HepG2 (cell line): ENCODE measurements at regions not wholly inside any gene's neighbourhood (a gene's known extent, or its start where the extent isn't known, plus 50 kb on each side); places are given as distances from the start of the nearest gene placed in this dataset.

Experiments used
- CHD2 ChIP-seq: IDR thresholded peaks from 2 replicates; pipeline ENCODE4 v1.6.1; 2011; ENCODE audit warnings: low read depth, low read length, improper control_type of control experiment
- FOSL2 ChIP-seq: sonication (generic); formaldehyde crosslinking; IDR thresholded peaks from 2 replicates; pipeline ENCODE4 v1.4.0; 2020; ENCODE audit warnings: missing genetic modification reagents
- MEIS1 ChIP-seq: sonication (generic); formaldehyde crosslinking; IDR thresholded peaks from 2 replicates; pipeline ENCODE4 v1.9.0; 2021; ENCODE audit warnings: mild to moderate bottlenecking, missing genetic modification reagents, moderate library complexity, borderline replicate concordance
- PHF8 ChIP-seq: sonication (generic); formaldehyde crosslinking; IDR thresholded peaks from 2 replicates; pipeline ENCODE4 v1.5.0; 2020; ENCODE audit warnings: missing genetic modification reagents
- TAF1 ChIP-seq: sonication (generic); formaldehyde crosslinking; IDR thresholded peaks from 2 replicates; pipeline ENCODE4 v1.4.0; 2020; ENCODE audit warnings: missing genetic modification reagents
- ZBTB4 ChIP-seq: sonication (generic); formaldehyde crosslinking; IDR thresholded peaks from 2 replicates; pipeline ENCODE4 v1.4.0; 2020; ENCODE audit warnings: missing genetic modification reagents, mild to moderate bottlenecking, borderline replicate concordance
- ZNF740 ChIP-seq: sonication (generic); formaldehyde crosslinking; IDR thresholded peaks from 2 replicates; pipeline ENCODE4 v1.4.0; 2020; ENCODE audit warnings: missing genetic modification reagents
- ZNF839 ChIP-seq: sonication (generic); formaldehyde crosslinking; IDR thresholded peaks from 2 replicates; pipeline ENCODE4 v1.4.0; 2020; ENCODE audit warnings: missing genetic modification reagents, mild to moderate bottlenecking, borderline replicate concordance
- TF ChIP-seq, protein P1 (sequence below): IDR thresholded peaks from 2 replicates; pipeline ENCODE4 v1.6.1; 2016; ENCODE audit warnings: missing compliant biosample characterization, missing genetic modification reagents, borderline replicate concordance

- TF ChIP-seq PHF8 (CRISPR knock-in tag), result no peak
- TF ChIP-seq TAF1 (CRISPR knock-in tag), result no peak
- no peak for TF ChIP-seq ZBTB4 (CRISPR knock-in tag)
- no peak for TF ChIP-seq MEIS1 (CRISPR knock-in tag)
- no peak for TF ChIP-seq CHD2
- TF ChIP-seq ZNF839 (CRISPR knock-in tag), result no peak
- TF ChIP-seq, protein P1, sequence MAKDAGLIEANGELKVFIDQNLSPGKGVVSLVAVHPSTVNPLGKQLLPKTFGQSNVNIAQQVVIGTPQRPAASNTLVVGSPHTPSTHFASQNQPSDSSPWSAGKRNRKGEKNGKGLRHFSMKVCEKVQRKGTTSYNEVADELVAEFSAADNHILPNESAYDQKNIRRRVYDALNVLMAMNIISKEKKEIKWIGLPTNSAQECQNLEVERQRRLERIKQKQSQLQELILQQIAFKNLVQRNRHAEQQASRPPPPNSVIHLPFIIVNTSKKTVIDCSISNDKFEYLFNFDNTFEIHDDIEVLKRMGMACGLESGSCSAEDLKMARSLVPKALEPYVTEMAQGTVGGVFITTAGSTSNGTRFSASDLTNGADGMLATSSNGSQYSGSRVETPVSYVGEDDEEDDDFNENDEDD (CRISPR knock-in tag), result no peak
- TF ChIP-seq ZNF740, result no peak
- no peak for TF ChIP-seq FOSL2 (CRISPR knock-in tag)
Measured at GRCh38 chr1:195085196-195085595, 1523.0 kb downstream of the KCNT2 start.
